OCI-LY1 (cell line): ENCODE measurements at regions not wholly inside any gene's neighbourhood (a gene's known extent, or its start where the extent isn't known, plus 50 kb on each side); places are given as distances from the start of the nearest gene placed in this dataset.

Experiments
- H2AFZ ChIP-seq: fragments of 200-600 bp; sonication (generic), shearing (Covaris generic); 2 replicates; pipeline ENCODE4 v1.6.0; 2014; ENCODE audit warnings: antibody characterized with exemption, mild to moderate bottlenecking, low read length
- H3F3A ChIP-seq: fragments of 200-600 bp; sonication (generic), shearing (Covaris generic); 2 replicates; pipeline ENCODE4 v1.6.0; 2014; ENCODE audit warnings: mild to moderate bottlenecking, antibody characterized with exemption, low read length, moderate library complexity; ENCODE audit not compliant: insufficient read depth
- H3K27ac ChIP-seq: fragments of 200-600 bp; sonication (generic); 2 replicates; pipeline ENCODE4 v1.5.1; 2014; ENCODE audit warnings: low read length, mixed run types, mild to moderate bottlenecking, low read depth; ENCODE audit not compliant: poor library complexity, severe bottlenecking
- H3K27me3 ChIP-seq: fragments of 200-600 bp; sonication (generic); 2 replicates; pipeline ENCODE4 v1.6.0; 2014; ENCODE audit warnings: antibody characterized with exemption, mild to moderate bottlenecking, low read length, moderate library complexity; ENCODE audit not compliant: insufficient read depth
- H3K36me3 ChIP-seq: fragments of 200-600 bp; sonication (generic); 2 replicates; pipeline ENCODE4 v1.6.1; 2014; ENCODE audit warnings: mild to moderate bottlenecking, antibody characterized with exemption, low read length, moderate library complexity, mixed read lengths; ENCODE audit not compliant: insufficient read depth
- H3K4me1 ChIP-seq: fragments of 200-600 bp; sonication (generic); 2 replicates; pipeline ENCODE4 v1.5.1; 2014; ENCODE audit warnings: mild to moderate bottlenecking, low read length, moderate library complexity; ENCODE audit not compliant: insufficient read depth, severe bottlenecking
- H3K4me2 ChIP-seq: fragments of 200-600 bp; sonication (generic), shearing (Covaris generic); 2 replicates; pipeline ENCODE4 v1.6.1; 2014; ENCODE audit warnings: low read length
- H3K4me3 ChIP-seq: fragments of 200-600 bp; sonication (generic); 2 replicates; pipeline ENCODE4 v1.5.1; 2014; ENCODE audit warnings: low read length, low read depth, mild to moderate bottlenecking, mixed read lengths; ENCODE audit not compliant: poor library complexity, severe bottlenecking
- H3K79me2 ChIP-seq: fragments of 200-600 bp; shearing (Covaris generic); 2 replicates; pipeline ENCODE4 v1.6.1; 2016; ENCODE audit warnings: mixed run types, low read length, mixed read lengths; ENCODE audit not compliant: insufficient read depth
- H3K9ac ChIP-seq: fragments of 200-600 bp; sonication (generic), shearing (Covaris generic); 2 replicates; pipeline ENCODE4 v1.6.1; 2014; ENCODE audit warnings: mild to moderate bottlenecking, low read length, mixed read lengths
- H3K9me2 ChIP-seq: fragments of 200-600 bp; sonication (generic), shearing (Covaris generic); 2 replicates; pipeline ENCODE4 v1.6.1; 2014; ENCODE audit warnings: low read depth, mild to moderate bottlenecking, low read length, mixed read lengths
- H3K9me3 ChIP-seq: fragments of 200-600 bp; shearing (Covaris generic); 2 replicates; pipeline ENCODE4 v1.6.1; 2014; ENCODE audit warnings: low read length, mixed read lengths
- H4K20me1 ChIP-seq: fragments of 200-600 bp; sonication (generic), shearing (Covaris generic); 2 replicates; pipeline ENCODE4 v1.6.0; 2016; ENCODE audit warnings: mild to moderate bottlenecking, low read length; ENCODE audit not compliant: insufficient read depth
- CTCF ChIP-seq: fragments of 200-600 bp; sonication (generic), shearing (Covaris generic); IDR thresholded peaks from 2 replicates; pipeline ENCODE4 v1.5.1; 2017; ENCODE audit warnings: mild to moderate bottlenecking, antibody characterized with exemption, low read length, moderate library complexity, mixed read lengths
- EZH2 ChIP-seq: fragments of 200-600 bp; sonication (generic), shearing (Covaris generic); IDR thresholded peaks from 2 replicates; pipeline ENCODE4 v1.8.0; 2017; ENCODE audit warnings: borderline replicate concordance, mixed run types, mild to moderate bottlenecking, antibody characterized with exemption, low read length, moderate library complexity, mixed read lengths

- Histone ChIP-seq H3K9ac (no peak overlapping the region), H3F3A (no peaks in the 10 kb centered on the region), H3K27ac (no peak overlapping the region), H3K27me3 (no peaks in the 10 kb centered on the region), H4K20me1 (no peaks in the 10 kb centered on the region), H3K4me1 (no peaks in the 10 kb centered on the region), H3K9me3 (no peaks in the 10 kb centered on the region), H3K36me3 (no peaks in the 10 kb centered on the region), H3K4me3 (no peak overlapping the region), H3K4me2 (no peak overlapping the region), H3K9me2 (no peaks in the 10 kb centered on the region), H2AFZ (no peak overlapping the region), H3K79me2 (no peaks in the 10 kb centered on the region)
- TF ChIP-seq CTCF (no peak), EZH2 (no peak)
Observed at GRCh38 chr3:1477669-1478068, 384.8 kb downstream of the CNTN6 start.

- Histone ChIP-seq H3K9me2 (no peaks in the 10 kb centered on the region), H3K9me3 (no peaks in the 10 kb centered on the region), H3K27ac (no peak overlapping the region), H3K4me1 (no peaks in the 10 kb centered on the region), H2AFZ (no peak overlapping the region), H3K4me3 (no peak overlapping the region), H3F3A (no peaks in the 10 kb centered on the region), H3K4me2 (no peak overlapping the region), H4K20me1 (no peaks in the 10 kb centered on the region), H3K79me2 (no peaks in the 10 kb centered on the region), H3K9ac (no peak overlapping the region), H3K27me3 (no peaks in the 10 kb centered on the region), H3K36me3 (no peaks in the 10 kb centered on the region)
- no peak for TF ChIP-seq CTCF
- TF ChIP-seq EZH2 = no peak
Observed at GRCh38 chr3:1495466-1495865, 402.6 kb downstream of the CNTN6 start.

- no peaks in the 10 kb centered on the region for H3K36me3 ChIP-seq
- no peak overlapping the region for H3K4me3 ChIP-seq
- H3F3A ChIP-seq = no peaks in the 10 kb centered on the region
- H3K79me2 ChIP-seq = no peaks in the 10 kb centered on the region
- H4K20me1 ChIP-seq = no peaks in the 10 kb centered on the region
- no peak overlapping the region for H2AFZ ChIP-seq
- H3K27ac ChIP-seq = no peak overlapping the region
- H3K9me2 ChIP-seq = no peaks in the 10 kb centered on the region
- H3K9ac ChIP-seq = no peak overlapping the region
- no peaks in the 10 kb centered on the region for H3K4me1 ChIP-seq
- H3K9me3 ChIP-seq = no peaks in the 10 kb centered on the region
- TF ChIP-seq EZH2 (no peak), CTCF (no peak)
- H3K27me3 ChIP-seq = no peaks in the 10 kb centered on the region
- H3K4me2 ChIP-seq = no peak overlapping the region
Observed at GRCh38 chr3:1499694-1500093, 406.9 kb downstream of the CNTN6 start.
